ENCODE measurements at regions not wholly inside any gene's neighbourhood (a gene's known extent, or its start where the extent isn't known, plus 50 kb on each side); places are given as distances from the start of the nearest gene placed in this dataset.

DNA sequence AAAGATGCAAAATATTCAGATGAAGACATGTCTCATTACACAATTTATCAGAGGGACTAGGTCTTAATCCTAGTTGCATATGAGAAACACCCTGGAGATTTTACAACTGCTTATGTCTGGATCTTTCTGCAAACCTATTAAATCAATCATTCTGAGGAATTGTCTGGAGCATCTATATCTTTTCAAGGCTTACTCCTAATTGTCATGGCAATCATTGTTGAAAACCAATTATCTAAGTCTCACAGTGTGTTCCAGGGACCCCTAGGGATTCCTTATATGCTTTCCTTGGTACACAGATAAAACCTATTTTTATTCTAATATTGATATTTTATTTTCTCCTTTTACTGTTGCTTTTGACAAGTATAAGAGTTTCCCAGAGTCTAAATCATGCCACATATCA is 696.9 kb upstream of the EYS start:
- Histone ChIP-seq H3K23ac (ENCODE audit: insufficient read length) (no peak overlapping the region), H4K8ac (ENCODE audit: extremely low read depth, insufficient read depth, low read length) (no peak overlapping the region), H3K4me3 (ENCODE audit: extremely low read depth in 1 of 4, insufficient read depth in 2 of 4, low read depth in 3 of 4, low read length in 4 of 4) (no peak overlapping the region), H3K18ac (ENCODE audit: extremely low read depth, low read length) (no peak overlapping the region), H2AFZ (ENCODE audit: low read length) (no peak overlapping the region), H2BK12ac (ENCODE audit: low read depth, low read length) (no peak overlapping the region), H3K4ac (replicated peaks; ENCODE audit: insufficient read length, low read depth, low read length) (no peak overlapping the region), H3K79me1 (ENCODE audit: low read depth, low read length) (no peaks in the 10 kb centered on the region), H2BK15ac (ENCODE audit: low read length) (no peak overlapping the region), H3K79me2 (ENCODE audit: control insufficient read depth in 1 of 2, insufficient read depth in 2 of 2, low read length in 2 of 2) (no peaks in the 10 kb centered on the region), H2AK5ac (ENCODE audit: low read depth, low read length) (no peak overlapping the region), H2BK20ac (ENCODE audit: low read length) (no peak overlapping the region), H3K56ac (replicated peaks; ENCODE audit: insufficient read length, low read depth, low read length) (no peak overlapping the region), H3K14ac (ENCODE audit: insufficient read length) (no peak overlapping the region), H3K9me3 (ENCODE audit: insufficient read depth in 2 of 2, low read depth in 1 of 2, low read length in 1 of 2) (no peaks in the 10 kb centered on the region), H3K27me3 (replicated peaks in 1 of 4; ENCODE audit: control insufficient read depth in 3 of 4, extremely low read depth in 1 of 4, insufficient read depth in 3 of 4, low read length in 3 of 4) (no peaks in the 10 kb centered on the region), H2BK120ac (replicated peaks; ENCODE audit: low read depth, low read length) (no peak overlapping the region), H3K4me2 (ENCODE audit: insufficient read depth in 1 of 2, low read depth in 2 of 2, low read length in 2 of 2) (no peak overlapping the region), H3K9ac (replicated peaks in 1 of 4; ENCODE audit: extremely low read depth in 1 of 4, low read depth in 3 of 4, low read length in 3 of 4) (no peak overlapping the region), H3K4me1 (replicated peaks in 1 of 4; ENCODE audit: control insufficient read depth in 3 of 4, insufficient read depth in 4 of 4, low read length in 3 of 4) (no peaks in the 10 kb centered on the region), H4K91ac (replicated peaks; ENCODE audit: insufficient read length, low read length) (no peak overlapping the region), H4K5ac (ENCODE audit: insufficient read length, low read depth, low read length) (no peak overlapping the region), H2BK5ac (ENCODE audit: low read depth, low read length) (no peak overlapping the region), H3K36me3 (ENCODE audit: control insufficient read depth in 2 of 4, insufficient read depth in 4 of 4, low read length in 3 of 4) (no peaks in the 10 kb centered on the region), H4K20me1 (replicated peaks in 1 of 2; ENCODE audit: control insufficient read depth in 1 of 2, insufficient read depth in 2 of 2, low read length in 2 of 2) (no peaks in the 10 kb centered on the region), H3K23me2 (ENCODE audit: low read depth, low read length) (no peaks in the 10 kb centered on the region), H3K27ac (ENCODE audit: low read depth, low read length) (no peak overlapping the region)
- TF ChIP-seq POLR2AphosphoS5 (IDR thresholded peaks at IDR 0.05; ENCODE audit: low read depth, low read length) (no peak), RAD21 (IDR thresholded peaks at IDR 0.05 in 1 of 2, conservative IDR thresholded peaks at IDR 0.05 in 1 of 2; ENCODE audit: low read depth in 2 of 2, low read length in 2 of 2) (no peak), SAP30 (IDR thresholded peaks at IDR 0.05; ENCODE audit: insufficient read depth, insufficient replicate concordance, low read length) (no peak), YY1 (IDR thresholded peaks at IDR 0.05; ENCODE audit: low read depth, low read length) (no peak), HDAC2 (IDR thresholded peaks at IDR 0.05; ENCODE audit: borderline replicate concordance in 1 of 2, low read depth in 2 of 2, low read length in 2 of 2) (no peak), KDM4A (IDR thresholded peaks at IDR 0.05; ENCODE audit: low read depth, low read length, severe bottlenecking) (no peak), HDAC6 (IDR thresholded peaks at IDR 0.05; ENCODE audit: low read depth, low read length) (no peak), GABPA (IDR thresholded peaks at IDR 0.05; ENCODE audit: borderline replicate concordance, insufficient read depth, low read length) (no peak), TBP (IDR thresholded peaks at IDR 0.05; ENCODE audit: low read depth, low read length) (no peak), KDM1A (IDR thresholded peaks at IDR 0.05; ENCODE audit: borderline replicate concordance, low read length) (no peak), CHD2 (IDR thresholded peaks at IDR 0.05; ENCODE audit: low read length) (no peak), GTF2F1 (IDR thresholded peaks at IDR 0.05; ENCODE audit: borderline replicate concordance, low read depth, low read length) (no peak), TEAD4 (IDR thresholded peaks at IDR 0.05; ENCODE audit: low read depth, low read length) (no peak), BACH1 (IDR thresholded peaks at IDR 0.05; ENCODE audit: low read length) (no peak)
- ChIA-PET CTCF (ENCODE audit: partially characterized antibody) (no interaction called here), POLR2A (ENCODE audit: partially characterized antibody) (no interaction called here)
- FAIRE-seq: no peak
- DNase-seq (ENCODE audit: low read depth in 1 of 2, low spot score in 2 of 2): no peak

Data from H1 (cell line).